Esophagus squamous epithelium (tissue), 5 donors: ENCODE measurements at regions not wholly inside any gene's neighbourhood (a gene's known extent, or its start where the extent isn't known, plus 50 kb on each side); places are given as distances from the start of the nearest gene placed in this dataset.

Experiments used
- DNase-seq: peaks from one replicate; lab custom pipeline; 2025; lab: John Stamatoyannopoulos, UW
- H3K27ac ChIP-seq, 4 donors: fragments of 200-600 bp; sonication (generic); one replicate each; pipeline ENCODE4 v1.5.1; 2016 to 2019; ENCODE audit warnings: mild to moderate bottlenecking in 1 of 4
- H3K27me3 ChIP-seq, 4 donors: fragments of 200-600 bp; sonication (generic); 1 replicate in 3 of 4; 2 replicates in 1 of 4; pipeline versions ENCODE4 v1.5.1 to v1.6.0; 2017 to 2021; ENCODE audit warnings: antibody characterized with exemption in 1 of 4
- H3K36me3 ChIP-seq, 3 donors: fragments of 200-600 bp; sonication (generic); one replicate each; pipeline ENCODE4 v1.5.1; 2016 to 2019
- H3K4me1 ChIP-seq, 3 donors: fragments of 200-600 bp; sonication (generic); one replicate each; pipeline ENCODE4 v1.5.1; 2017 to 2019
- H3K4me3 ChIP-seq, 4 donors: fragments of 200-600 bp; sonication (generic); 1 replicate in 3 of 4; 2 replicates in 1 of 4; pipeline ENCODE4 v1.5.1; 2016 to 2019; ENCODE audit warnings: mild to moderate bottlenecking in 2 of 4, moderate library complexity in 1 of 4
- H3K9me3 ChIP-seq, 3 donors: fragments of 200-600 bp; sonication (generic); one replicate each; pipeline ENCODE4 v1.5.1; 2016 to 2019
- POLR2A ChIP-seq, 4 donors: fragments of 450-650 bp; IDR thresholded peaks; one replicate each; pipeline ENCODE4 v1.6.1; 2017; ENCODE audit warnings: antibody characterized with exemption in 4 of 4, mild to moderate bottlenecking in 4 of 4, moderate library complexity in 3 of 4
- WGBS, 2 donors: methylation state at CpG; one replicate each; pipeline ENCODE4 v1.1.5; 2018; 5-methylcytosine and 5-hydroxymethylcytosine counted together
- intact Hi-C: fragments of 100-400 bp; cut with DNase I; formaldehyde crosslinking; loops from one replicate; pipeline ENCODE4 v1.15.0; 2022
- TF ChIP-seq, protein P1 (sequence below), 6 experiments: fragments of 450-650 bp in 4 of 6; fragments of 200-600 bp in 2 of 6; sonication (generic) in 2 of 6; IDR thresholded peaks; one replicate each; pipeline ENCODE4 v1.5.1; 2016 to 2019; ENCODE audit warnings: antibody characterized with exemption in 6 of 6, mild to moderate bottlenecking in 4 of 6, moderate library complexity in 4 of 6
- donor health status: DM: yes; HTN: yes; CAD: no.

- TF ChIP-seq, protein P1, sequence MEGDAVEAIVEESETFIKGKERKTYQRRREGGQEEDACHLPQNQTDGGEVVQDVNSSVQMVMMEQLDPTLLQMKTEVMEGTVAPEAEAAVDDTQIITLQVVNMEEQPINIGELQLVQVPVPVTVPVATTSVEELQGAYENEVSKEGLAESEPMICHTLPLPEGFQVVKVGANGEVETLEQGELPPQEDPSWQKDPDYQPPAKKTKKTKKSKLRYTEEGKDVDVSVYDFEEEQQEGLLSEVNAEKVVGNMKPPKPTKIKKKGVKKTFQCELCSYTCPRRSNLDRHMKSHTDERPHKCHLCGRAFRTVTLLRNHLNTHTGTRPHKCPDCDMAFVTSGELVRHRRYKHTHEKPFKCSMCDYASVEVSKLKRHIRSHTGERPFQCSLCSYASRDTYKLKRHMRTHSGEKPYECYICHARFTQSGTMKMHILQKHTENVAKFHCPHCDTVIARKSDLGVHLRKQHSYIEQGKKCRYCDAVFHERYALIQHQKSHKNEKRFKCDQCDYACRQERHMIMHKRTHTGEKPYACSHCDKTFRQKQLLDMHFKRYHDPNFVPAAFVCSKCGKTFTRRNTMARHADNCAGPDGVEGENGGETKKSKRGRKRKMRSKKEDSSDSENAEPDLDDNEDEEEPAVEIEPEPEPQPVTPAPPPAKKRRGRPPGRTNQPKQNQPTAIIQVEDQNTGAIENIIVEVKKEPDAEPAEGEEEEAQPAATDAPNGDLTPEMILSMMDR (IDR thresholded peaks at IDR 0.05), result no peak
- TF ChIP-seq POLR2A (IDR thresholded peaks at IDR 0.05), result no peak
- DNase-seq, result no peak
- no peaks in the 10 kb centered on the region for H3K27me3 ChIP-seq
- no peaks in the 10 kb centered on the region for H3K4me1 ChIP-seq
- no peak overlapping the region for H3K27ac ChIP-seq
- H3K4me3 ChIP-seq, result no peak overlapping the region
- H3K36me3 ChIP-seq, result no peaks in the 10 kb centered on the region
- 43 to 44% methylated on average over 1 to 3 of the region's 3 CpGs for WGBS, 2 donors
- H3K9me3 ChIP-seq, result no peaks in the 10 kb centered on the region
- intact Hi-C loops, result no loop called here
Observed at GRCh38 chrX:128310912-128311311, 258.7 kb upstream of the ACTRT1 start.

DNA sequence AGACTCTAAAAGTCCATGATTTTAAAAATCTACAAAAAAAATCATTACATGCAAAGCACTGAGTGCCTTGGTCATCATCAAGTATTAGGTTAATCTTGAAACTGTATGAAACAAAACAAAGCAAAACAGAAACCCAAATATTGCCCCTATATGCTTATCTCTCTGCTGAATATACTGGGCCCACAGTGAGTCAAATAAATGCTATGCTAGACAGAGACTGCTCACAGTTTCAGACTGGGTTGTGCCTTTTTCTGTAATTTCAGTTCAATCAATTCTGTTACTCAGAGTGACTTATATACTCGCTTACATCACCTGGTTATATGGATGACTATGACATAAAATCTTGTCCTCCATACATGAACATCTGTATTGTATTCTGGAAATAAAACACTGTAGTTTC lies 257.1 kb upstream of the ACTRT1 start:
- no peak for DNase-seq
- Histone ChIP-seq H3K9me3 (no peaks in the 10 kb centered on the region), H3K27ac (no peak overlapping the region), H3K36me3 (no peaks in the 10 kb centered on the region), H3K4me3 (no peak overlapping the region), H3K27me3 (no peaks in the 10 kb centered on the region), H3K4me1 (no peaks in the 10 kb centered on the region)
- TF ChIP-seq, protein P1 (IDR thresholded peaks at IDR 0.05), result no peak
- no peak for TF ChIP-seq POLR2A (IDR thresholded peaks at IDR 0.05)
- intact Hi-C loops, result no loop called here
- 63 to 81% methylated on average over 1 of the region's 1 CpG for WGBS, 2 donors

DNA sequence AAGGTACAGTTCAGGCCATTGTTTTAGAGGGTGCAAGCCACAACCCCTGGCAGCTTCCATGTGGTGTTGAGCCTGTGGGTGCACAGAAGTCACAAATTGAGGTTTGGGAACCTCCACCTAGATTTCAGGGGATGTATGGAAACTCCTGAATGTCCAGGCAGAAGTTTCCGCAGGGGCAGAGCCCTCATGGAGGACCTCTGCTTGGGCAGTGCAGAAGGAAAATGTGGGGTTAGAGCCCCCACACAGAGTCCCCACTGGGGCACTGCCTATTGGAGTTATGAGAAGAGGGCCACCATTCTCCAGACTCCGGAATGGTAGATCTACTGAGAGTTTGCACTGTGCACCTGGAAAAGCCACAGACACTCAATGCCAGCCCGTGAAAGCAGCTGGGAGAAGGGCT lies 242.0 kb upstream of the ACTRT1 start:
- no peaks in the 10 kb centered on the region for H3K36me3 ChIP-seq
- intact Hi-C loops, result no loop called here
- no peaks in the 10 kb centered on the region for H3K4me1 ChIP-seq
- DNase-seq, result no peak
- no peak overlapping the region for H3K27ac ChIP-seq
- TF ChIP-seq, protein P1 (IDR thresholded peaks at IDR 0.05), result no peak
- no peak for TF ChIP-seq POLR2A (IDR thresholded peaks at IDR 0.05)
- WGBS, 2 donors, result 73% methylated on average over 3 of the region's 3 CpGs; no CpG with 5 or more reads in 1 of the 2 donors
- H3K9me3 ChIP-seq, result no peaks in the 10 kb centered on the region
- no peak overlapping the region for H3K4me3 ChIP-seq
- H3K27me3 ChIP-seq, result no peaks in the 10 kb centered on the region

DNA sequence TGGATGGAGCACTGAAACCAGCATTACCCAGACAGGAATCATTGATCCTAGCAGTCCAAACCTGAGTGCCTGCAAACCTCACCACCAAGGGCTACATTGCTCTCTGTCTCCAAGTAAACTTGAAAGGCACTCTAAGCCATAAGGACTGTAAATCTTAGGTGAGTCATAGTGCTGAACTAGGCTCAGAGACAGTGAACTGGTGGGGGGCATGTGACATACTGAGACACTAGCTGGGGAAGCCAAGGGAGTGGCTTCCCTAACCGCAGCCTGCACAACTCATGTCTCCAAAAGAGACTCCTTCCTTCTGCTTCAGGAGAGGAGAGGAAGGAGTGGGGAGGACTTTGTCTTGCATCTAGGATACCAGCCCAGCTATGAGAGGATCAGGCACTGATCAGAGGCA lies 235.5 kb upstream of the ACTRT1 start:
- no peak for TF ChIP-seq POLR2A (IDR thresholded peaks at IDR 0.05)
- TF ChIP-seq, protein P1 (IDR thresholded peaks at IDR 0.05), result no peak

GRCh38 chrX:128250621-128251020 lies 198.4 kb upstream of the ACTRT1 start:
- intact Hi-C loops, result no loop called here
- no peak for TF ChIP-seq POLR2A (IDR thresholded peaks at IDR 0.05)
- TF ChIP-seq, protein P1 (IDR thresholded peaks at IDR 0.05), result no peak
- H3K4me3 ChIP-seq, result no peak overlapping the region
- no peak for DNase-seq
- no peaks in the 10 kb centered on the region for H3K27me3 ChIP-seq
- H3K4me1 ChIP-seq, result no peaks in the 10 kb centered on the region
- no peak overlapping the region for H3K27ac ChIP-seq
- no peaks in the 10 kb centered on the region for H3K9me3 ChIP-seq
- H3K36me3 ChIP-seq, result no peaks in the 10 kb centered on the region

More for the DNA sequence above, 235.5 kb upstream of the ACTRT1 start:
- H3K27me3 ChIP-seq, result no peaks in the 10 kb centered on the region
- H3K9me3 ChIP-seq, result no peaks in the 10 kb centered on the region
- no peak overlapping the region for H3K27ac ChIP-seq
- no peaks in the 10 kb centered on the region for H3K4me1 ChIP-seq
- intact Hi-C loops, result no loop called here
- H3K4me3 ChIP-seq, result no peak overlapping the region
- 50% methylated on average over 1 of the region's 1 CpG; no CpG with 5 or more reads in 1 of the 2 donors for WGBS, 2 donors
- no peaks in the 10 kb centered on the region for H3K36me3 ChIP-seq
- no peak for DNase-seq
